NCI-H2107 treated with DMSO at 0.1 percent for 48 hours (cell line): ENCODE measurements at regions not wholly inside any gene's neighbourhood (a gene's known extent, or its start where the extent isn't known, plus 50 kb on each side); places are given as distances from the start of the nearest gene placed in this dataset.
"Not testable (repeated sequence)": the region's sequence is repeated elsewhere in the genome, so short reads cannot be mapped to it uniquely, and the experiment has no call there.

Experiments
- DNase-seq: peaks from one replicate; lab custom pipeline; 2025; ENCODE audit not compliant: unreplicated experiment; lab: John Stamatoyannopoulos, UW

GRCh38 chr12:25341877-25342276 lies 91.1 kb upstream of the KRAS start:
- DNase-seq = not testable (repeated sequence)

GRCh38 chr12:25337916-25338315 lies 87.2 kb upstream of the KRAS start:
- DNase-seq = no peak

- no peak for DNase-seq
These were observed 81.4 kb upstream of the KRAS start for GRCh38 chr12:25332143-25332542.

- DNase-seq = peak; percentile 9
These were observed 77.5 kb upstream of the KRAS start for GRCh38 chr12:25328072-25328712.

GRCh38 chr12:25327321-25327720 lies 76.6 kb upstream of the KRAS start:
- DNase-seq = no peak

- no peak for DNase-seq
These were observed 75.6 kb upstream of the KRAS start for GRCh38 chr12:25326326-25326725.

- no peak for DNase-seq
These were observed 74.1 kb upstream of the KRAS start for GRCh38 chr12:25324861-25325260.

- no peak for DNase-seq
These were observed 72.9 kb upstream of the KRAS start for GRCh38 chr12:25323581-25323982.

- no peak for DNase-seq
These were observed 72.3 kb upstream of the KRAS start for GRCh38 chr12:25322918-25323531.

- DNase-seq = no peak
These were observed 71.6 kb upstream of the KRAS start for GRCh38 chr12:25322351-25322750.

GRCh38 chr12:25321772-25322171 lies 71.0 kb upstream of the KRAS start:
- no peak for DNase-seq

- DNase-seq = no peak
These were observed 69.6 kb upstream of the KRAS start for GRCh38 chr12:25320123-25321006.

- no peak for DNase-seq
These were observed 68.7 kb upstream of the KRAS start for GRCh38 chr12:25319233-25319984.

GRCh38 chr12:25317553-25317952 lies 66.8 kb upstream of the KRAS start:
- DNase-seq = no peak

- DNase-seq = no peak
These were observed 64.7 kb upstream of the KRAS start for GRCh38 chr12:25315388-25315787.

GRCh38 chr12:25313266-25313990 lies 62.7 kb upstream of the KRAS start:
- DNase-seq = not testable (repeated sequence)

- DNase-seq = no peak
These were observed 60.8 kb upstream of the KRAS start for GRCh38 chr12:25311506-25311905.

GRCh38 chr12:25310071-25310470 lies 59.3 kb upstream of the KRAS start:
- DNase-seq = not testable (repeated sequence)

- no peak for DNase-seq
These were observed 58.0 kb upstream of the KRAS start for GRCh38 chr12:25308756-25309155.

- DNase-seq = no peak
These were observed 57.1 kb upstream of the KRAS start for GRCh38 chr12:25307818-25308217.

- no peak for DNase-seq
These were observed 51.1 kb upstream of the KRAS start for GRCh38 chr12:25301798-25302197.
